B cell (primary cell): ENCODE measurements at regions not wholly inside any gene's neighbourhood (a gene's known extent, or its start where the extent isn't known, plus 50 kb on each side); places are given as distances from the start of the nearest gene placed in this dataset.

Source experiments
- ATAC-seq: fragments of 200-7000 bp; cut with Tn5 transposase; one replicate; pipeline ENCODE4 v1.10.0; 2021; ENCODE audit warnings: low read depth, mild to moderate bottlenecking, moderate number of reproducible peaks, moderate library complexity
- CTCF ChIA-PET: fragments of 350-600 bp; sonication (Branson Sonifier 250); formaldehyde crosslinking; loops from one replicate; lab custom pipeline; 2021; ENCODE audit warnings: antibody characterized with exemption, inconsistent platforms; lab: Charles Lee
- POLR2A ChIA-PET: fragments of 350-600 bp; sonication (Branson Sonifier 250); formaldehyde crosslinking; loops from one replicate; lab custom pipeline; 2021; ENCODE audit warnings: antibody characterized with exemption; lab: Charles Lee
- DNase-seq: peaks from one replicate; pipeline ENCODE4 v3.0.0; 2013
- H2AFZ ChIP-seq: 2 replicates; pipeline ENCODE4 v1.6.1; 2012; ENCODE audit warnings: mild to moderate bottlenecking, low read depth, low read length; ENCODE audit not compliant: insufficient read depth, poor library complexity, severe bottlenecking
- H3K27ac ChIP-seq, 2 donors: 1 replicate in 1 of 2; 2 replicates in 1 of 2; pipeline ENCODE4 v1.5.1; 2012 to 2013; ENCODE audit warnings: low read length in 2 of 2, mild to moderate bottlenecking in 2 of 2, moderate library complexity in 1 of 2
- H3K27me3 ChIP-seq, 4 experiments: fragments of 200-600 bp in 1 of 4; sonication (generic) in 1 of 4; replicated peaks in 1 of 4; 1 replicate in 2 of 4; 2 replicates in 2 of 4; pipeline versions ENCODE4 v1.6.1 to v1.7.0; 2013 to 2016; ENCODE audit warnings: low read length in 3 of 4, mild to moderate bottlenecking in 2 of 4, mixed read lengths in 1 of 4, moderate library complexity in 1 of 4; ENCODE audit not compliant: insufficient read depth in 4 of 4, control insufficient read depth in 3 of 4; ENCODE audit errors: control extremely low read depth in 1 of 4
- H3K36me3 ChIP-seq, 2 experiments: replicated peaks in 1 of 2; 1 replicate in 1 of 2; 2 replicates in 1 of 2; pipeline versions ENCODE4 v1.6.1 to v1.7.1; 2013; ENCODE audit warnings: low read length in 1 of 2; ENCODE audit not compliant: insufficient read depth in 2 of 2, control insufficient read depth in 1 of 2; ENCODE audit errors: control extremely low read depth in 1 of 2, extremely low read depth in 1 of 2
- H3K4me1 ChIP-seq, 2 donors: fragments of 200-600 bp in 1 of 2; sonication (generic) in 1 of 2; 1 replicate in 1 of 2; 2 replicates in 1 of 2; pipeline versions ENCODE4 v1.5.1 to v1.6.1; 2013 to 2017; ENCODE audit warnings: low read length in 2 of 2; ENCODE audit not compliant: control insufficient read depth in 2 of 2, insufficient read depth in 2 of 2
- H3K4me2 ChIP-seq: replicated peaks from 2 replicates; pipeline ENCODE3; 2012; ENCODE audit warnings: mild to moderate bottlenecking, low read depth, low read length; ENCODE audit not compliant: poor library complexity, severe bottlenecking
- H3K4me3 ChIP-seq, 5 experiments: fragments of 200-600 bp in 1 of 5; sonication (generic) in 1 of 5; 1 replicate in 3 of 5; 2 replicates in 2 of 5; pipeline versions ENCODE4 v1.5.1 to v1.7.0; 2011 to 2016; ENCODE audit warnings: low read length in 4 of 5, mild to moderate bottlenecking in 4 of 5, low read depth in 2 of 5, control low read depth in 1 of 5, moderate library complexity in 1 of 5; ENCODE audit not compliant: insufficient read depth in 1 of 5; ENCODE audit errors: control extremely low read depth in 1 of 5, extremely low read depth in 1 of 5
- H3K79me2 ChIP-seq: fragments of 200-600 bp; sonication (generic); one replicate; pipeline ENCODE4 v1.6.0; 2016; ENCODE audit warnings: low read length; ENCODE audit not compliant: control insufficient read depth, insufficient read depth
- H3K9ac ChIP-seq: fragments of 200-600 bp; sonication (generic); 2 replicates; pipeline ENCODE4 v1.6.1; 2017; ENCODE audit warnings: mild to moderate bottlenecking, low read length, moderate library complexity
- H3K9me3 ChIP-seq, 3 donors: one replicate each; pipeline versions ENCODE4 v1.6.1 to v1.7.1; 2013; ENCODE audit warnings: low read length in 2 of 3; ENCODE audit not compliant: control insufficient read depth in 2 of 3, insufficient read depth in 1 of 3; ENCODE audit errors: control extremely low read depth in 1 of 3
- H4K20me1 ChIP-seq: 2 replicates; pipeline ENCODE4 v1.6.0; 2012; ENCODE audit warnings: mild to moderate bottlenecking, low read length; ENCODE audit not compliant: insufficient read depth, control insufficient read depth, poor library complexity, severe bottlenecking
- H3K27ac Mint-ChIP-seq: one replicate; pipeline ENCODE4 v1.8.0; 2021; ENCODE audit warnings: mixed read lengths
- H3K27me3 Mint-ChIP-seq: one replicate; pipeline ENCODE4 v1.8.0; 2021; ENCODE audit warnings: mixed read lengths
- H3K4me1 Mint-ChIP-seq: one replicate; pipeline ENCODE4 v1.8.0; 2021; ENCODE audit warnings: mixed read lengths
- H3K4me3 Mint-ChIP-seq: one replicate; pipeline ENCODE4 v1.8.0; 2021; ENCODE audit warnings: mixed read lengths
- H3K9me3 Mint-ChIP-seq: one replicate; pipeline ENCODE4 v1.8.0; 2022; ENCODE audit warnings: mixed read lengths; ENCODE audit not compliant: insufficient read depth
- CTCF ChIP-seq: fragments of 200-600 bp; IDR thresholded peaks from one replicate; pipeline ENCODE4 v1.8.0; 2022; ENCODE audit warnings: antibody characterized with exemption, mild to moderate bottlenecking
- EZH2 ChIP-seq: IDR thresholded peaks from 2 replicates; pipeline ENCODE4 v1.6.1; 2012; ENCODE audit warnings: borderline replicate concordance, low read depth, mild to moderate bottlenecking, moderate library complexity, low read length; ENCODE audit not compliant: insufficient read depth, poor library complexity, severe bottlenecking
- WGBS: methylation state at CpG from one replicate; pipeline ENCODE4 v1.1.5; 2013; ENCODE audit warnings: missing lambda C conversion rate; ENCODE audit not compliant: insufficient coverage; 5-methylcytosine and 5-hydroxymethylcytosine counted together
- intact Hi-C: fragments of 100-400 bp; cut with micrococcal nuclease; formaldehyde crosslinking; loops from one replicate; pipeline ENCODE4 v1.10.0; 2022

GRCh38 chr2:7983451-7983850, 698.4 kb upstream of the ID2 start:
- Histone ChIP-seq H3K36me3 (no peaks in the 10 kb centered on the region), H3K4me2 (no peak overlapping the region), H3K27me3 (no peaks in the 10 kb centered on the region), H3K4me3 (no peak overlapping the region), H3K4me1 (no peaks in the 10 kb centered on the region), H3K27ac (no peak overlapping the region), H4K20me1 (no peaks in the 10 kb centered on the region), H3K9ac (no peak overlapping the region), H2AFZ (no peak overlapping the region), H3K9me3 (peaks cover 0 to 3% (median 0%) of the 10 kb centered on the region in 3 donors), H3K79me2 (no peaks in the 10 kb centered on the region)
- peaks cover 3% of the 10 kb centered on the region for H3K27me3 Mint-ChIP-seq
- ATAC-seq (no peak), DNase-seq (no peak)
- 100% methylated on average over 1 of the region's 4 CpGs for WGBS
- H3K4me1 Mint-ChIP-seq, result no peaks in the 10 kb centered on the region
- ChIA-PET POLR2A (no interaction called here), CTCF (no interaction called here)
- peaks cover 2% of the 10 kb centered on the region for H3K9me3 Mint-ChIP-seq
- H3K27ac Mint-ChIP-seq, result no peak overlapping the region
- intact Hi-C loops, result no loop called here
- H3K4me3 Mint-ChIP-seq, result no peak overlapping the region
- TF ChIP-seq EZH2, result no peak
- TF ChIP-seq CTCF, result no peak

GRCh38 chr2:7983912-7984311, 697.9 kb upstream of the ID2 start:
- no CpG with 5 or more reads among the region's 2 CpGs for WGBS
- no peak overlapping the region for H3K27ac Mint-ChIP-seq
- Histone ChIP-seq H3K9me3 (peaks cover 0 to 3% (median 0%) of the 10 kb centered on the region in 3 donors), H3K27ac (no peak overlapping the region), H4K20me1 (no peaks in the 10 kb centered on the region), H2AFZ (no peak overlapping the region), H3K9ac (no peak overlapping the region), H3K4me3 (no peak overlapping the region), H3K4me1 (no peaks in the 10 kb centered on the region), H3K4me2 (no peak overlapping the region), H3K36me3 (no peaks in the 10 kb centered on the region), H3K27me3 (no peaks in the 10 kb centered on the region), H3K79me2 (no peaks in the 10 kb centered on the region)
- DNase-seq (no peak), ATAC-seq (no peak)
- ChIA-PET POLR2A (no interaction called here), CTCF (no interaction called here)
- no peaks in the 10 kb centered on the region for H3K27me3 Mint-ChIP-seq
- intact Hi-C loops, result no loop called here
- no peak overlapping the region for H3K4me3 Mint-ChIP-seq
- H3K9me3 Mint-ChIP-seq, result peaks cover 2% of the 10 kb centered on the region
- TF ChIP-seq EZH2, result no peak
- H3K4me1 Mint-ChIP-seq, result no peaks in the 10 kb centered on the region
